ENCODE measurements at regions not wholly inside any gene's neighbourhood (a gene's known extent, or its start where the extent isn't known, plus 50 kb on each side); places are given as distances from the start of the nearest gene placed in this dataset.

DNA sequence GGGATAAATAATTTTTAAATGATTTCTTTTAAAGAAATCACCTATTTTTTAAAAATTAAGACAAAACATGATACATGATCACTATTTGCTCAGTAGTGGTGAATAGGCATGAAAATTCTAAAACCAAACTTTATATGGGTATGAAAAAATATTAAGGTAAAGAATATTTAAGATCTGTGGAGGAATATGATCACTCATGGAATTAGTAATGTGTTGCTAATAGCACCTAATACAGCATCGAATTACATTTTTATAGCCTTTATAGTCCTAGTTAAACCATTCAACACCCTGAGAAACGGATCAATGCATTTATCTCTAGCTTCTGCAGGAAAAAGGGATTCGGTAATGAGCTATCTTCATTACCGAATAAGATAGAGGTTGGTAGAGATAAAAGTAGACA, 373.9 kb downstream of the LRRIQ3 start:
- ATAC-seq: no peak
- TF ChIP-seq BACH2 (CRISPR knock-in tag; IDR thresholded peaks at IDR 0.05; ENCODE audit: borderline replicate concordance) (no peak), ZNF8 (CRISPR knock-in tag; IDR thresholded peaks at IDR 0.05) (no peak), SNAI2 (CRISPR knock-in tag; IDR thresholded peaks at IDR 0.05) (no peak), TOX (CRISPR knock-in tag; IDR thresholded peaks at IDR 0.05; ENCODE audit: borderline replicate concordance) (no peak), OSR1 (CRISPR knock-in tag; IDR thresholded peaks at IDR 0.05) (no peak), ZNF70 (CRISPR knock-in tag; IDR thresholded peaks at IDR 0.05) (no peak), ARNTL (CRISPR knock-in tag; IDR thresholded peaks at IDR 0.05; ENCODE audit: borderline replicate concordance, low read depth) (no peak), PPARA (CRISPR knock-in tag; IDR thresholded peaks at IDR 0.05; ENCODE audit: borderline replicate concordance) (no peak), ESRRG (CRISPR knock-in tag; IDR thresholded peaks at IDR 0.05) (no peak), GLIS3 (CRISPR knock-in tag; IDR thresholded peaks at IDR 0.05) (no peak), CSDC2 (CRISPR knock-in tag; IDR thresholded peaks at IDR 0.05) (no peak)
- TF ChIP-seq, protein P1, sequence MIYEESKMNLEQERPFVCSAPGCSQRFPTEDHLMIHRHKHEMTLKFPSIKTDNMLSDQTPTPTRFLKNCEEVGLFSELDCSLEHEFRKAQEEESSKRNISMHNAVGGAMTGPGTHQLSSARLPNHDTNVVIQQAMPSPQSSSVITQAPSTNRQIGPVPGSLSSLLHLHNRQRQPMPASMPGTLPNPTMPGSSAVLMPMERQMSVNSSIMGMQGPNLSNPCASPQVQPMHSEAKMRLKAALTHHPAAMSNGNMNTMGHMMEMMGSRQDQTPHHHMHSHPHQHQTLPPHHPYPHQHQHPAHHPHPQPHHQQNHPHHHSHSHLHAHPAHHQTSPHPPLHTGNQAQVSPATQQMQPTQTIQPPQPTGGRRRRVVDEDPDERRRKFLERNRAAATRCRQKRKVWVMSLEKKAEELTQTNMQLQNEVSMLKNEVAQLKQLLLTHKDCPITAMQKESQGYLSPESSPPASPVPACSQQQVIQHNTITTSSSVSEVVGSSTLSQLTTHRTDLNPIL (CRISPR knock-in tag; IDR thresholded peaks at IDR 0.05; ENCODE audit: low read depth): no peak
- TF ChIP-seq, protein P2, sequence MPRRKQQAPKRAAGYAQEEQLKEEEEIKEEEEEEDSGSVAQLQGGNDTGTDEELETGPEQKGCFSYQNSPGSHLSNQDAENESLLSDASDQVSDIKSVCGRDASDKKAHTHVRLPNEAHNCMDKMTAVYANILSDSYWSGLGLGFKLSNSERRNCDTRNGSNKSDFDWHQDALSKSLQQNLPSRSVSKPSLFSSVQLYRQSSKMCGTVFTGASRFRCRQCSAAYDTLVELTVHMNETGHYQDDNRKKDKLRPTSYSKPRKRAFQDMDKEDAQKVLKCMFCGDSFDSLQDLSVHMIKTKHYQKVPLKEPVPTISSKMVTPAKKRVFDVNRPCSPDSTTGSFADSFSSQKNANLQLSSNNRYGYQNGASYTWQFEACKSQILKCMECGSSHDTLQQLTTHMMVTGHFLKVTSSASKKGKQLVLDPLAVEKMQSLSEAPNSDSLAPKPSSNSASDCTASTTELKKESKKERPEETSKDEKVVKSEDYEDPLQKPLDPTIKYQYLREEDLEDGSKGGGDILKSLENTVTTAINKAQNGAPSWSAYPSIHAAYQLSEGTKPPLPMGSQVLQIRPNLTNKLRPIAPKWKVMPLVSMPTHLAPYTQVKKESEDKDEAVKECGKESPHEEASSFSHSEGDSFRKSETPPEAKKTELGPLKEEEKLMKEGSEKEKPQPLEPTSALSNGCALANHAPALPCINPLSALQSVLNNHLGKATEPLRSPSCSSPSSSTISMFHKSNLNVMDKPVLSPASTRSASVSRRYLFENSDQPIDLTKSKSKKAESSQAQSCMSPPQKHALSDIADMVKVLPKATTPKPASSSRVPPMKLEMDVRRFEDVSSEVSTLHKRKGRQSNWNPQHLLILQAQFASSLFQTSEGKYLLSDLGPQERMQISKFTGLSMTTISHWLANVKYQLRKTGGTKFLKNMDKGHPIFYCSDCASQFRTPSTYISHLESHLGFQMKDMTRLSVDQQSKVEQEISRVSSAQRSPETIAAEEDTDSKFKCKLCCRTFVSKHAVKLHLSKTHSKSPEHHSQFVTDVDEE (CRISPR knock-in tag; IDR thresholded peaks at IDR 0.05): no peak
- TF ChIP-seq, protein P3, sequence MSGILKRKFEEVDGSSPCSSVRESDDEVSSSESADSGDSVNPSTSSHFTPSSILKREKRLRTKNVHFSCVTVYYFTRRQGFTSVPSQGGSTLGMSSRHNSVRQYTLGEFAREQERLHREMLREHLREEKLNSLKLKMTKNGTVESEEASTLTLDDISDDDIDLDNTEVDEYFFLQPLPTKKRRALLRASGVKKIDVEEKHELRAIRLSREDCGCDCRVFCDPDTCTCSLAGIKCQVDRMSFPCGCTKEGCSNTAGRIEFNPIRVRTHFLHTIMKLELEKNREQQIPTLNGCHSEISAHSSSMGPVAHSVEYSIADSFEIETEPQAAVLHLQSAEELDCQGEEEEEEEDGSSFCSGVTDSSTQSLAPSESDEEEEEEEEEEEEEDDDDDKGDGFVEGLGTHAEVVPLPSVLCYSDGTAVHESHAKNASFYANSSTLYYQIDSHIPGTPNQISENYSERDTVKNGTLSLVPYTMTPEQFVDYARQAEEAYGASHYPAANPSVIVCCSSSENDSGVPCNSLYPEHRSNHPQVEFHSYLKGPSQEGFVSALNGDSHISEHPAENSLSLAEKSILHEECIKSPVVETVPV (CRISPR knock-in tag; IDR thresholded peaks at IDR 0.05): no peak
- TF ChIP-seq, protein P4, sequence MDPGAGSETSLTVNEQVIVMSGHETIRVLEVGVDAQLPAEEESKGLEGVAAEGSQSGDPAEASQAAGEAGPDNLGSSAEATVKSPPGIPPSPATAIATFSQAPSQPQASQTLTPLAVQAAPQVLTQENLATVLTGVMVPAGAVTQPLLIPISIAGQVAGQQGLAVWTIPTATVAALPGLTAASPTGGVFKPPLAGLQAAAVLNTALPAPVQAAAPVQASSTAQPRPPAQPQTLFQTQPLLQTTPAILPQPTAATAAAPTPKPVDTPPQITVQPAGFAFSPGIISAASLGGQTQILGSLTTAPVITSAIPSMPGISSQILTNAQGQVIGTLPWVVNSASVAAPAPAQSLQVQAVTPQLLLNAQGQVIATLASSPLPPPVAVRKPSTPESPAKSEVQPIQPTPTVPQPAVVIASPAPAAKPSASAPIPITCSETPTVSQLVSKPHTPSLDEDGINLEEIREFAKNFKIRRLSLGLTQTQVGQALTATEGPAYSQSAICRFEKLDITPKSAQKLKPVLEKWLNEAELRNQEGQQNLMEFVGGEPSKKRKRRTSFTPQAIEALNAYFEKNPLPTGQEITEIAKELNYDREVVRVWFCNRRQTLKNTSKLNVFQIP (CRISPR knock-in tag; IDR thresholded peaks at IDR 0.05; ENCODE audit: borderline replicate concordance, low read depth): no peak

DNA sequence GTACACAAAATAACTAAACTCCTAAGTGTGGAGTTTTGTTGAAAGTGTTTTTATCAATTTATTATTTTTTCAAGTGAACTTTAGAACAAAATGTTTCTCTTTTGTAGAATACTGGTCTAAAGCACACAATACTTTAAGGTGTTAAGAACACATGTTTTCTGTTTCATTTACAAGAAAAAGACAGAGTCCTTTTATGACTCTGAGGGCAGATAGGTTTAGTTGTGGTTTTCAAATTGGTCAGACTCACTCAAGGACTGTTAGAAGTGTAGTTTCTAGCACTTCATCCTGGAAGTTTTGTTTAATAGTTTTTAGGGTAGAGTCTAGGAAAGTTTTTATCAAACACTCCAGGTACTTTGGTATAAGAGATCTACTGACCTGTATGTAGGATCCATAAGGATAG, 376.5 kb downstream of the LRRIQ3 start:
- no peak for ATAC-seq
- no peak for TF ChIP-seq TOX (CRISPR knock-in tag; IDR thresholded peaks at IDR 0.05; ENCODE audit: borderline replicate concordance)
- no peak for TF ChIP-seq ZNF70 (CRISPR knock-in tag; IDR thresholded peaks at IDR 0.05)
- no peak for TF ChIP-seq ISL1 (CRISPR knock-in tag; IDR thresholded peaks at IDR 0.05)
- no peak for TF ChIP-seq ARNTL (CRISPR knock-in tag; IDR thresholded peaks at IDR 0.05; ENCODE audit: borderline replicate concordance, low read depth)
- TF ChIP-seq, protein P3 (CRISPR knock-in tag; IDR thresholded peaks at IDR 0.05): no peak
- TF ChIP-seq TCF4 (CRISPR knock-in tag; IDR thresholded peaks at IDR 0.05; ENCODE audit: borderline replicate concordance): no peak

DNA sequence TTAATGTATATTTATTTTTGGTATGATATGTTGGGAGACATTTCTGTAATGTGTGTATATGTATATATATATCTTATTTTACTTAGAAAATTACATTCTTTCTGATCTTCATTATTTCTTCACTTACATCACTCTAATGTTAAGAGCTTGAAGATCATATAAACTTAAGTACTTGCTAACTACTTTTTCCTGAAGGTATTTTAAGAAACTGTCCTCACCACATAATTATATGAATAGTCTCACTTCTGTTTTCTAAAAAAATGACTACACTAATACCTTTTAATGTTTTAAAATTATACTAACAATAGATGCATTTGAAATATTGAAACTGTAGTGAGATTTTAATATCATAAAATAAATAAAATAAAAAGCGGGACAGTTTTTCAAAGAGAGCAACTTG, 377.1 kb downstream of the LRRIQ3 start:
- TF ChIP-seq TOX (CRISPR knock-in tag; IDR thresholded peaks at IDR 0.05; ENCODE audit: borderline replicate concordance) (no peak), ZNF565 (CRISPR knock-in tag; conservative IDR thresholded peaks at IDR 0.05; ENCODE audit: low read depth) (no peak), ZFP3 (CRISPR knock-in tag; IDR thresholded peaks at IDR 0.05) (no peak), BACH2 (CRISPR knock-in tag; IDR thresholded peaks at IDR 0.05; ENCODE audit: borderline replicate concordance) (no peak), ZC3H10 (CRISPR knock-in tag; IDR thresholded peaks at IDR 0.05) (no peak), ISL1 (CRISPR knock-in tag; IDR thresholded peaks at IDR 0.05) (no peak), SNAI2 (CRISPR knock-in tag; IDR thresholded peaks at IDR 0.05) (no peak), CSDC2 (CRISPR knock-in tag; IDR thresholded peaks at IDR 0.05) (no peak), ZNF8 (CRISPR knock-in tag; IDR thresholded peaks at IDR 0.05) (no peak), ZNF70 (CRISPR knock-in tag; IDR thresholded peaks at IDR 0.05) (no peak), PPARA (CRISPR knock-in tag; IDR thresholded peaks at IDR 0.05; ENCODE audit: borderline replicate concordance) (no peak), RARB (CRISPR knock-in tag; IDR thresholded peaks at IDR 0.05) (no peak), OSR1 (CRISPR knock-in tag; IDR thresholded peaks at IDR 0.05) (no peak), ESRRG (CRISPR knock-in tag; IDR thresholded peaks at IDR 0.05) (no peak)
- TF ChIP-seq, protein P3 (CRISPR knock-in tag; IDR thresholded peaks at IDR 0.05): no peak
- TF ChIP-seq, protein P4 (CRISPR knock-in tag; IDR thresholded peaks at IDR 0.05; ENCODE audit: borderline replicate concordance, low read depth): no peak
- TF ChIP-seq, protein P1 (CRISPR knock-in tag; IDR thresholded peaks at IDR 0.05; ENCODE audit: low read depth): no peak
- no peak for ATAC-seq
